ENCODE measurements at regions not wholly inside any gene's neighbourhood (a gene's known extent, or its start where the extent isn't known, plus 50 kb on each side); places are given as distances from the start of the nearest gene placed in this dataset.

- intact Hi-C loops (cut with DNase I, micrococcal nuclease), result no loop called here
- H3K4me1 ChIP-seq (ENCODE audit: low read depth), result no peaks in the 10 kb centered on the region
- TF ChIP-seq CTCF (IDR thresholded peaks at IDR 0.05), result no peak
- DNase-seq, result no peak
- no peak for ATAC-seq
- H3K9me3 ChIP-seq, result no peaks in the 10 kb centered on the region
- H3K4me3 ChIP-seq, result no peak overlapping the region
- no peaks in the 10 kb centered on the region for H3K36me3 ChIP-seq (ENCODE audit: low read depth)
Measured at GRCh38 chr4:119823891-119824290, 195.3 kb upstream of the PDE5A start.

GRCh38 chr4:119823045-119823444 lies 194.4 kb upstream of the PDE5A start:
- H3K36me3 ChIP-seq (ENCODE audit: low read depth), result no peaks in the 10 kb centered on the region
- intact Hi-C loops (cut with DNase I, micrococcal nuclease), result no loop called here
- ATAC-seq (no peak), DNase-seq (no peak)
- no peaks in the 10 kb centered on the region for H3K9me3 ChIP-seq
- no peak for TF ChIP-seq CTCF (IDR thresholded peaks at IDR 0.05)
- no peaks in the 10 kb centered on the region for H3K4me1 ChIP-seq (ENCODE audit: low read depth)
- no peak overlapping the region for H3K4me3 ChIP-seq

GRCh38 chr4:119816473-119816872 lies 187.9 kb upstream of the PDE5A start:
- H3K4me3 ChIP-seq, result no peak overlapping the region
- ATAC-seq (no peak), DNase-seq (no peak)
- intact Hi-C loops (cut with DNase I, micrococcal nuclease), result no loop called here
- no peaks in the 10 kb centered on the region for H3K36me3 ChIP-seq (ENCODE audit: low read depth)
- no peaks in the 10 kb centered on the region for H3K4me1 ChIP-seq (ENCODE audit: low read depth)
- no peaks in the 10 kb centered on the region for H3K9me3 ChIP-seq
- TF ChIP-seq CTCF (IDR thresholded peaks at IDR 0.05), result no peak

- Histone ChIP-seq H3K4me1 (ENCODE audit: low read depth) (no peaks in the 10 kb centered on the region), H3K36me3 (ENCODE audit: low read depth) (no peaks in the 10 kb centered on the region), H3K9me3 (no peaks in the 10 kb centered on the region), H3K4me3 (no peak overlapping the region)
- no peak for ATAC-seq
- TF ChIP-seq CTCF (IDR thresholded peaks at IDR 0.05), result no peak
- DNase-seq, result no peak
- intact Hi-C loops (cut with DNase I, micrococcal nuclease), result no loop called here
Measured at GRCh38 chr4:119810001-119810400, 181.4 kb upstream of the PDE5A start.

- intact Hi-C loops (cut with DNase I, micrococcal nuclease), result no loop called here
- no peak overlapping the region for H3K4me3 ChIP-seq
- H3K36me3 ChIP-seq (ENCODE audit: low read depth), result no peaks in the 10 kb centered on the region
- no peak for TF ChIP-seq CTCF (IDR thresholded peaks at IDR 0.05)
- no peak for ATAC-seq
- no peaks in the 10 kb centered on the region for H3K9me3 ChIP-seq
- DNase-seq, result no peak
- H3K4me1 ChIP-seq (ENCODE audit: low read depth), result no peaks in the 10 kb centered on the region
Measured at GRCh38 chr4:119804404-119804803, 175.8 kb upstream of the PDE5A start.

- Histone ChIP-seq H3K4me3 (no peak overlapping the region), H3K9me3 (no peaks in the 10 kb centered on the region), H3K36me3 (ENCODE audit: low read depth) (no peaks in the 10 kb centered on the region), H3K4me1 (ENCODE audit: low read depth) (peaks cover 3% of the 10 kb centered on the region)
- TF ChIP-seq CTCF (IDR thresholded peaks at IDR 0.05), result no peak
- intact Hi-C loops (cut with DNase I, micrococcal nuclease), result no loop called here
- DNase-seq, result no peak
- ATAC-seq, result no peak
Measured at GRCh38 chr4:119797238-119797894, 168.8 kb upstream of the PDE5A start.

All from mucosa of descending colon (tissue), 3 donors.